Mammary epithelial cell (primary cell): ENCODE measurements at regions not wholly inside any gene's neighbourhood (a gene's known extent, or its start where the extent isn't known, plus 50 kb on each side); places are given as distances from the start of the nearest gene placed in this dataset.

Experiments used
- CTCF ChIP-seq, 2 donors: IDR thresholded peaks in 1 of 2; conservative IDR thresholded peaks in 1 of 2; 2 replicates each; pipeline ENCODE4 v1.5.1; 2011 to 2012; ENCODE audit warnings: inconsistent platforms in 2 of 2, low read length in 2 of 2, mild to moderate bottlenecking in 2 of 2, control low read depth in 1 of 2, low read depth in 1 of 2; ENCODE audit not compliant: insufficient read depth in 1 of 2; ENCODE audit errors: extremely low read depth in 1 of 2
- EZH2 ChIP-seq: IDR thresholded peaks from 2 replicates; pipeline ENCODE4 v1.6.1; 2012; ENCODE audit warnings: low read length, inconsistent platforms, borderline replicate concordance

- TF ChIP-seq CTCF (conservative IDR thresholded peaks at IDR 0.05 in 1 of 2, IDR thresholded peaks at IDR 0.05 in 1 of 2; ENCODE audit: extremely low read depth in 1 of 2, insufficient read depth in 1 of 2, low read depth in 1 of 2, low read length in 2 of 2): no peak
- TF ChIP-seq EZH2: no peak
Observed at GRCh38 chr1:67534627-67535065, 104.4 kb upstream of the SERBP1 start.
